Vagina (tissue), 2 donors: ENCODE measurements at regions not wholly inside any gene's neighbourhood (a gene's known extent, or its start where the extent isn't known, plus 50 kb on each side); places are given as distances from the start of the nearest gene placed in this dataset.

Experiments used
- POLR2A ChIP-seq, 2 donors: fragments of 450-650 bp; IDR thresholded peaks; one replicate each; pipeline ENCODE4 v1.6.1; 2017; ENCODE audit warnings: antibody characterized with exemption in 2 of 2, mild to moderate bottlenecking in 2 of 2, moderate library complexity in 2 of 2
- TF ChIP-seq, protein P1 (sequence below), 3 experiments: fragments of 450-650 bp in 2 of 3; fragments of 200-600 bp in 1 of 3; sonication (generic) in 1 of 3; IDR thresholded peaks; one replicate each; pipeline ENCODE4 v1.5.1; 2017 to 2019; ENCODE audit warnings: antibody characterized with exemption in 3 of 3, mild to moderate bottlenecking in 2 of 3, moderate library complexity in 2 of 3

DNA sequence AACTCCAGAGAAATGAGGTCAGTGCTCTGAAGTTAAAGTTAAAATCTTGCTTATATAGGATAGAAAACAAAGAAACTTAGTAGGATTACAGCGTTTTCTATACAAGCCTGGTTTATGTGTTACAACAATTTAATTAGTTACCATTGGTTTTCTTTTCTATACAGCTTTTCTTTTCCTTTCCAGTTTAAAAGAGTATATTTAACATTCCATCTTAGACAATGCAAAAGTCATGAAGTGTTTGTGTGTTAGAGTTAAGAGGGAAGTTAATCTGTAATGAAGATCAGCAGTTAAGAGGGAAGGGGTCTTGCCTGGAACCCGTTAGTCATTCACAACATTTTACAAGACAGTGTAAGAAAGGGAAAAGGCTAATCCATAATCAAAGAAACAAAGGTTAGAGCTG lies 338.3 kb downstream of the OTUD1 start:
- TF ChIP-seq POLR2A (IDR thresholded peaks at IDR 0.05) = no peak
- TF ChIP-seq, protein P1, sequence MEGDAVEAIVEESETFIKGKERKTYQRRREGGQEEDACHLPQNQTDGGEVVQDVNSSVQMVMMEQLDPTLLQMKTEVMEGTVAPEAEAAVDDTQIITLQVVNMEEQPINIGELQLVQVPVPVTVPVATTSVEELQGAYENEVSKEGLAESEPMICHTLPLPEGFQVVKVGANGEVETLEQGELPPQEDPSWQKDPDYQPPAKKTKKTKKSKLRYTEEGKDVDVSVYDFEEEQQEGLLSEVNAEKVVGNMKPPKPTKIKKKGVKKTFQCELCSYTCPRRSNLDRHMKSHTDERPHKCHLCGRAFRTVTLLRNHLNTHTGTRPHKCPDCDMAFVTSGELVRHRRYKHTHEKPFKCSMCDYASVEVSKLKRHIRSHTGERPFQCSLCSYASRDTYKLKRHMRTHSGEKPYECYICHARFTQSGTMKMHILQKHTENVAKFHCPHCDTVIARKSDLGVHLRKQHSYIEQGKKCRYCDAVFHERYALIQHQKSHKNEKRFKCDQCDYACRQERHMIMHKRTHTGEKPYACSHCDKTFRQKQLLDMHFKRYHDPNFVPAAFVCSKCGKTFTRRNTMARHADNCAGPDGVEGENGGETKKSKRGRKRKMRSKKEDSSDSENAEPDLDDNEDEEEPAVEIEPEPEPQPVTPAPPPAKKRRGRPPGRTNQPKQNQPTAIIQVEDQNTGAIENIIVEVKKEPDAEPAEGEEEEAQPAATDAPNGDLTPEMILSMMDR (IDR thresholded peaks at IDR 0.05) = no peak
